ENCODE measurements at regions not wholly inside any gene's neighbourhood (a gene's known extent, or its start where the extent isn't known, plus 50 kb on each side); places are given as distances from the start of the nearest gene placed in this dataset.

DNA sequence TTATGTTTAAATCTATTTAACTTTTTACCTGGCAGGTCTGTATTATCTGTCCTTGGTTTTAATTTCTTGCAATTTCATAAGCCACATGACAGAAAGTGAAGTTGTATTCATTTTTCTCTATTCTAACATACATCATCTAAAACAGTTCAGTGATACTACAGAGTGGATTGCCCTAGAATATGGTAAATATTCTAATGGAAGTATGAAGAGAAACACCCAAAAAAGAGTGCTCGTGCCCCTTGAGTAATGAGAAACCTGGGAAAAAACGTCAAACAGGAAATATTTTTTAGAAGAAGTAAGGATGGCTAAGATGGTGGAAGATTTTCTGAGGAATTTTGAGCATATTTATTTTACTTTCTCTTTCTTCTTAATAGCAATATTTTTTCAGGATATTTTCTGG lies 261.1 kb upstream of the CBLB start:
- Mint-ChIP-seq H3K27ac (no peak overlapping the region), H3K4me3 (no peak overlapping the region), H3K27me3 (ENCODE audit: low read depth, poor library complexity) (peaks cover 1% of the 10 kb centered on the region), H3K36me3 (ENCODE audit: low read depth) (no peaks in the 10 kb centered on the region), H3K9me3 (peaks cover 2% of the 10 kb centered on the region), H3K4me1 (peaks cover 20% of the 10 kb centered on the region)
- no peak for DNase-seq
- TF ChIP-seq CTCF (IDR thresholded peaks at IDR 0.05) = no peak

DNA sequence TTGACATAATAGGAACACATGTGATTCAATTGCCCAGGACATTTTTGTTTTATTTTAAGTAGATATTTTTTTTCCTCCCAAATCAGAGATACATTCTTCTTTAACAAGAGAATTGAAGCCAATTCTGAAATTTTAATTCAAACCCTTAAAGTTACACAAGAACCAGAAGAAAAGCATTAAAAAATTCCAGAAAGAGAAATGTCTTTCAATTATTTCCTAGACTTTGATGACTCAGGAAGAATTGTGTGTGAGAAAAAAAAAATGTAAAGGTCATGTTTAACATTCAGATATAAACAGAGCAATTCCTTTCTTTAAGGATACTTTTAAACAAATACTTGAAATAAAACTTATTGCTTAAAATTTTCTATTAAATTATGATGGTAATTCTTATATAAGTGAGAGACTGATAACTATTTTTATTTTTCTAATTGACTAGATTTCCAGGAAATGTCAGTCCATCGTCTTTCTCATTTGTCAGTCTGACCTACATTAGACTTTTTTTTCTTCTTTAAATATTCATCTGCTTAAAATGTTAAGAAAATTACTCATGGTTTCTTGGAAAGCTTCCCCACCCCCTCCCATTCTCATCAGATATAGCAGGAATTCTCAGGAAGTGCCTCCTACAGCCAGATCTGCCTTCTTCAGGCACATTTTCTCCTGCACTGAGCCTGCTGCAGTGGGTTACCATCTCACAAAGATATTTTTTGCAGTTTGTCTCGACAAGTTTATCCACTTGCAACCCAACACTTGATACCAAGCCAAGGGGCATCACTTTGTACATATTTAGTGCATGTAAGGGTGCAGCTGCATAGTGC lies 261.8 kb upstream of the CBLB start:
- DNase-seq = no peak
- H3K27me3 Mint-ChIP-seq (ENCODE audit: low read depth, poor library complexity) = peaks cover 2% of the 10 kb centered on the region
- H3K4me3 Mint-ChIP-seq = no peak overlapping the region
- TF ChIP-seq CTCF (IDR thresholded peaks at IDR 0.05) = no peak
- H3K36me3 Mint-ChIP-seq (ENCODE audit: low read depth) = no peaks in the 10 kb centered on the region
- H3K4me1 Mint-ChIP-seq = peaks cover 20% of the 10 kb centered on the region
- peak overlapping the region; percentile 90 for H3K27ac Mint-ChIP-seq
- peaks cover 3% of the 10 kb centered on the region for H3K9me3 Mint-ChIP-seq

GRCh38 chr3:106135451-106136160 lies 266.8 kb upstream of the CBLB start:
- Mint-ChIP-seq H3K27ac (no peak overlapping the region), H3K36me3 (ENCODE audit: low read depth) (no peaks in the 10 kb centered on the region), H3K4me3 (no peak overlapping the region), H3K4me1 (peaks cover 11% of the 10 kb centered on the region), H3K9me3 (peaks cover 11% of the 10 kb centered on the region), H3K27me3 (ENCODE audit: low read depth, poor library complexity) (peaks cover 2% of the 10 kb centered on the region)
- no peak for TF ChIP-seq CTCF (IDR thresholded peaks at IDR 0.05)
- no peak for DNase-seq

DNA sequence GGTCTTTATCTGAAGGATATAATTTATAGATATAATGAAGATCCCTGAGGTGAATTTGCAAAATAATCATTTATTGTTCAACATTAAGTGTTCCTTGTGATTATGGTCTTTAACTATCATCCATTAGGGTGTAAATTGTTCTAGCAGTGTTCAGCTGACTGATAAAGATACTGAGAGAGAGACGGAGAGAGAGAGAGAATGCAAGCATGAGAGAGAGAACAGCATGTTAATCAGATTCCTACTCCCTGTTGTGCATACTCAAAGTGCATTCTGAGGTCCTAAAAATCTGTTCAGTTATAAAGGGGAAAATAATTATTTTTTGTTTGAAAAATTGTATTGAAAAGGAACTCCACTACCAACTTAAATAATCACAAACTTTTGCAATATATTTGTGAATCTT lies 271.0 kb upstream of the CBLB start:
- peaks cover 3% of the 10 kb centered on the region for H3K36me3 Mint-ChIP-seq (ENCODE audit: low read depth)
- H3K27ac Mint-ChIP-seq = no peak overlapping the region
- peaks cover 18% of the 10 kb centered on the region for H3K9me3 Mint-ChIP-seq
- no peak for DNase-seq
- H3K27me3 Mint-ChIP-seq (ENCODE audit: low read depth, poor library complexity) = peaks cover 2% of the 10 kb centered on the region
- no peaks in the 10 kb centered on the region for H3K4me1 Mint-ChIP-seq
- H3K4me3 Mint-ChIP-seq = no peak overlapping the region
- no peak for TF ChIP-seq CTCF (IDR thresholded peaks at IDR 0.05)

GRCh38 chr3:106140431-106140830 lies 271.6 kb upstream of the CBLB start:
- H3K27ac Mint-ChIP-seq = no peak overlapping the region
- H3K27me3 Mint-ChIP-seq (ENCODE audit: low read depth, poor library complexity) = no peaks in the 10 kb centered on the region
- DNase-seq = no peak
- H3K9me3 Mint-ChIP-seq = peaks cover 20% of the 10 kb centered on the region
- no peaks in the 10 kb centered on the region for H3K4me1 Mint-ChIP-seq
- peaks cover 3% of the 10 kb centered on the region for H3K36me3 Mint-ChIP-seq (ENCODE audit: low read depth)
- no peak for TF ChIP-seq CTCF (IDR thresholded peaks at IDR 0.05)
- no peak overlapping the region for H3K4me3 Mint-ChIP-seq
